Neutrophil (primary cell): ENCODE measurements at regions not wholly inside any gene's neighbourhood (a gene's known extent, or its start where the extent isn't known, plus 50 kb on each side); places are given as distances from the start of the nearest gene placed in this dataset.

Source experiments
- H3K27ac ChIP-seq: fragments of 200-600 bp; sonication (generic); 2 replicates; pipeline ENCODE4 v1.5.1; 2016; ENCODE audit warnings: mild to moderate bottlenecking, moderate library complexity
- H3K27me3 ChIP-seq: fragments of 200-600 bp; sonication (generic); 2 replicates; pipeline ENCODE4 v1.6.0; 2016; ENCODE audit warnings: mild to moderate bottlenecking
- H3K36me3 ChIP-seq: fragments of 200-600 bp; sonication (generic); 2 replicates; pipeline ENCODE4 v1.5.1; 2017
- H3K4me1 ChIP-seq, 2 experiments: fragments of 200-600 bp in 1 of 2; sonication (generic) in 1 of 2; 1 replicate in 1 of 2; 2 replicates in 1 of 2; pipeline versions ENCODE4 v1.5.1 to v1.6.1; 2013 to 2016; ENCODE audit warnings: low read depth in 1 of 2, low read length in 1 of 2, mild to moderate bottlenecking in 1 of 2, moderate library complexity in 1 of 2; ENCODE audit not compliant: control insufficient read depth in 1 of 2, insufficient read depth in 1 of 2
- H3K4me3 ChIP-seq, 2 experiments: fragments of 200-600 bp in 1 of 2; sonication (generic) in 1 of 2; 1 replicate in 1 of 2; 2 replicates in 1 of 2; pipeline ENCODE4 v1.5.1; 2013 to 2016; ENCODE audit warnings: low read depth in 1 of 2, low read length in 1 of 2, mild to moderate bottlenecking in 1 of 2, moderate library complexity in 1 of 2
- H3K9me3 ChIP-seq: fragments of 200-600 bp; sonication (generic); 2 replicates; pipeline ENCODE4 v1.5.1; 2016
- TF ChIP-seq, protein P1 (sequence below): fragments of 200-600 bp; sonication (generic); IDR thresholded peaks from 2 replicates; pipeline ENCODE4 v1.5.1; 2016; ENCODE audit warnings: antibody characterized with exemption

DNA sequence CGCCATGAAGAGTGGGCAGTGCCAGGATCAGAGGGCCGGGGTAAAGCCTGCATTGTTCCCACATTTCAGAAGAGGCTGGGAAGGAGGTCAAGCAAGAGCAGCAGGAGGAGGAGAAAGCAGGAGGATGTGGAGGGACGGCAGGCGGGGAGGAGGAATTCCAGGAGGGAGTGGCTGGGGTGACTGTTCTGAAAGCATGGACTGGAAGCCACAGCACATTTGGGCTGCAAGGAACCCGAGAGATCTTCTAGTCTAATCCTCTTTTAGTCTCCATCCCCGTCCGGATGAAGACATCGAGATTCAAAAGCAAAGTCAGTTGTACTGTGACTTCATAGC is 76.9 kb downstream of the FAM50B start:
- Histone ChIP-seq H3K9me3 (no peaks in the 10 kb centered on the region), H3K4me1 (no peaks in the 10 kb centered on the region), H3K4me3 (no peak overlapping the region), H3K27ac (no peak overlapping the region), H3K27me3 (no peaks in the 10 kb centered on the region), H3K36me3 (no peaks in the 10 kb centered on the region)
- TF ChIP-seq, protein P1, sequence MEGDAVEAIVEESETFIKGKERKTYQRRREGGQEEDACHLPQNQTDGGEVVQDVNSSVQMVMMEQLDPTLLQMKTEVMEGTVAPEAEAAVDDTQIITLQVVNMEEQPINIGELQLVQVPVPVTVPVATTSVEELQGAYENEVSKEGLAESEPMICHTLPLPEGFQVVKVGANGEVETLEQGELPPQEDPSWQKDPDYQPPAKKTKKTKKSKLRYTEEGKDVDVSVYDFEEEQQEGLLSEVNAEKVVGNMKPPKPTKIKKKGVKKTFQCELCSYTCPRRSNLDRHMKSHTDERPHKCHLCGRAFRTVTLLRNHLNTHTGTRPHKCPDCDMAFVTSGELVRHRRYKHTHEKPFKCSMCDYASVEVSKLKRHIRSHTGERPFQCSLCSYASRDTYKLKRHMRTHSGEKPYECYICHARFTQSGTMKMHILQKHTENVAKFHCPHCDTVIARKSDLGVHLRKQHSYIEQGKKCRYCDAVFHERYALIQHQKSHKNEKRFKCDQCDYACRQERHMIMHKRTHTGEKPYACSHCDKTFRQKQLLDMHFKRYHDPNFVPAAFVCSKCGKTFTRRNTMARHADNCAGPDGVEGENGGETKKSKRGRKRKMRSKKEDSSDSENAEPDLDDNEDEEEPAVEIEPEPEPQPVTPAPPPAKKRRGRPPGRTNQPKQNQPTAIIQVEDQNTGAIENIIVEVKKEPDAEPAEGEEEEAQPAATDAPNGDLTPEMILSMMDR: no peak

- H3K36me3 ChIP-seq: no peaks in the 10 kb centered on the region
- no peaks in the 10 kb centered on the region for H3K27me3 ChIP-seq
- no peaks in the 10 kb centered on the region for H3K9me3 ChIP-seq
- H3K4me1 ChIP-seq: no peaks in the 10 kb centered on the region
- no peak overlapping the region for H3K27ac ChIP-seq
- H3K4me3 ChIP-seq: no peak overlapping the region
- TF ChIP-seq, protein P1: no peak
These were observed 78.9 kb downstream of the FAM50B start for GRCh38 chr6:3928111-3928510.

GRCh38 chr6:3929281-3929798 is 80.2 kb downstream of the FAM50B start:
- no peaks in the 10 kb centered on the region for H3K27me3 ChIP-seq
- no peaks in the 10 kb centered on the region for H3K9me3 ChIP-seq
- H3K27ac ChIP-seq: no peak overlapping the region
- no peaks in the 10 kb centered on the region for H3K4me1 ChIP-seq
- no peak overlapping the region for H3K4me3 ChIP-seq
- TF ChIP-seq, protein P1: no peak
- no peaks in the 10 kb centered on the region for H3K36me3 ChIP-seq

GRCh38 chr6:3937438-3937837 is 88.3 kb downstream of the FAM50B start:
- TF ChIP-seq, protein P1: no peak
- Histone ChIP-seq H3K36me3 (no peaks in the 10 kb centered on the region), H3K9me3 (no peaks in the 10 kb centered on the region), H3K4me1 (no peaks in the 10 kb centered on the region), H3K27me3 (peaks cover 34% of the 10 kb centered on the region), H3K27ac (no peak overlapping the region), H3K4me3 (no peak overlapping the region)

DNA sequence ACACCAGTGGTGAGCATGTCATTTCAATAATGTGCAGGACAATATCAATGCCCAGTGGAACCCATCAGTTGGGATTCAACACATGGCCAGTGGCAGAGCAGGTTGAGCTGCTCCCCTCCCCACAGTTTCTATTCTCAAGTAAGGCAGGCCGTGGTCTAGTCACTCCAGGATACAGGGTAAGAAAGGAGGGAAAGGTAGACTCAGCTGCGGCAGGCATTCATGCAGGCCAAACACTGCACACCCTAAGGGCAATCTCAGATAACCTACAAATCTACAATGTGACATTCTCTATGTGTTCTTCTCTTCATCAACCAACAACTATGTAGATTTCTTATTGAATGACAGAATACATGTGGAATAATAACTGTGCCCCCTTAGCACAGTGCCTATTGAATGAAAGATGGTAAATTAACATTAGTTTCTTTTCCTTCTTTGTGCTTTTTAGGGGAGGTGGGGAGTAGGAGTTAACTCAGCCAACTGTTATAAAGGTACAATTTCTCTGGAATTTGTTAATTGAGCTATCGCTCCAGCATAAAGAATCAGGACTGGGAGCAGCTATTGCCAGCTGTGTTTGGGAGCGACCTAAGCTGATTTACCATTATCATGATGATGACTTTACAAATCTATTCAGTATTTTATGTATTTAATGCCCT is 89.7 kb downstream of the FAM50B start:
- Histone ChIP-seq H3K4me1 (no peaks in the 10 kb centered on the region), H3K9me3 (no peaks in the 10 kb centered on the region), H3K36me3 (no peaks in the 10 kb centered on the region), H3K27ac (no peak overlapping the region), H3K4me3 (no peak overlapping the region), H3K27me3 (peaks cover 34% of the 10 kb centered on the region)
- TF ChIP-seq, protein P1: no peak
